ENCODE measurements at regions not wholly inside any gene's neighbourhood (a gene's known extent, or its start where the extent isn't known, plus 50 kb on each side); places are given as distances from the start of the nearest gene placed in this dataset.

DNA sequence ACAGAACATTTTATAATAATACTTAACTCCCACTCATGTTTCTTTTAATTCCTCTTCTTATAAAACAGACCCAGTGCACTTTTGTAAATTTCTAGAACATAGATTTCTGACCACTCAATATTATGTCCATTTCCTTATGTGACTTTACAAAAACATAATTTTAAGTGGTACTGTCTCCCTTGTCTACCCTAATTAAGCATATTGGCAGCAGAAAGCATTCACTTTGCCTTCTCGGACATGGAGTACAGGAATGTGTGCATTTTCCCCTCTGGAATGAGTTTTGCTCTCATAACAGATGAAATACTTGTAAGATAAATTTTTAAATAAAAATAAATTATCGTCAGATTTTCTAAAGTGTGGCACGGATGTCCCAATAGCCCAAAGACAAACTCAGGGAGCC lies 129.5 kb upstream of the MDM1 start:
- Mint-ChIP-seq H3K27ac (no peak overlapping the region), H3K4me3 (no peak overlapping the region), H3K36me3 (no peaks in the 10 kb centered on the region)

DNA sequence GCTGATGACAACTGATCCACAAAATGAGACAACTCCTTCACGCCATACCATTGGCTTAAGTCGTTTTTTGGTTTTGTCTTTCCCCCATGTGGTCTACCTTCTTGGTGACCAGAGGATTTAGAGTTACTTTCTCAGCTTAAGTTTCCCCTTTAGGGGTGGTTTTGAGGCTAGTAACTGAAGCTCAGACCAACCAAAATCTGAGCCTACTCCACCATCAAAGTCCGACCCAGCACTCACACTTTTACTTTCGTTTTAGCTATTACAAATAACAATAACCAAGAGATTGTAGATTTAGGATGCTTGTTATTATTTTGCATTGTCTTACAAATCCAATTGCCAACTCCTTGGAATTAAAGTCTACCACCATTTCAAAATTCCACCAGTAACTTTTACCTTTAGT lies 130.6 kb upstream of the MDM1 start:
- Mint-ChIP-seq H3K36me3 (no peaks in the 10 kb centered on the region), H3K4me1 (no peaks in the 10 kb centered on the region), H3K9me3 (no peaks in the 10 kb centered on the region), H3K27ac (peak overlapping the region in 1 of 6 donors; percentile 56), H3K27me3 (peaks cover 0 to 4% (median 2%) of the 10 kb centered on the region in 3 donors), H3K4me3 (peak overlapping the region in 3 of 8 donors; percentile 22 to 49 (median 32))
- DNase-seq = no peak
- ATAC-seq (ENCODE audit: low read depth in 2 of 2) = no peak

More for the DNA sequence above, 129.5 kb upstream of the MDM1 start:
- no peak for ATAC-seq (ENCODE audit: low read depth in 2 of 2)
- Mint-ChIP-seq H3K9me3 (peaks cover 0 to 2% (median 0%) of the 10 kb centered on the region in 7 donors), H3K27me3 (peaks cover 0 to 2% (median 0%) of the 10 kb centered on the region in 3 donors), H3K4me1 (peaks cover 0 to 5% (median 1%) of the 10 kb centered on the region in 3 donors)
- DNase-seq = no peak

DNA sequence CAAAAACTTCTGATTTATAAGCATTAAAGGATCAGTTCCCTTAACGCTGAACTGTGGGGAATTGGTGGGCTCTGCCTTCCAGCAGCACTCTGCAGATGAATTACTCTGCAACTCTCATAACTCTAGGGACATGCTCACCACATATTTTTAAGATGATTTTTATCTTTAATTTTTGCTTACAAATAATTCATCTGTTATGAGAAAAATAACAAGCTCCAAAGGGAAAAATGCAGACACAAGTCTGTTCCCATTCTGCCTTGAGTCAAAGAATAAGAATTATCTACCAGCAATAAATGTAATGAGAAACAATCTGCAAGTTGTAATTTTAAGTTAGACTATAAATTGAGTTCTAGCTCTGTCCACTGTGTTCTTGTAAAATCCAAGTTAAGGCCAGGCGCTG lies 133.1 kb upstream of the MDM1 start:
- H3K4me3 Mint-ChIP-seq = no peak overlapping the region
- ATAC-seq (ENCODE audit: low read depth in 2 of 2) (no peak), DNase-seq (no peak)
- peaks cover 0 to 7% (median 4%) of the 10 kb centered on the region in 3 donors for H3K27me3 Mint-ChIP-seq
- H3K9me3 Mint-ChIP-seq = no peaks in the 10 kb centered on the region
- no peak overlapping the region for H3K27ac Mint-ChIP-seq
- no peaks in the 10 kb centered on the region for H3K36me3 Mint-ChIP-seq
- H3K4me1 Mint-ChIP-seq = no peaks in the 10 kb centered on the region

DNA sequence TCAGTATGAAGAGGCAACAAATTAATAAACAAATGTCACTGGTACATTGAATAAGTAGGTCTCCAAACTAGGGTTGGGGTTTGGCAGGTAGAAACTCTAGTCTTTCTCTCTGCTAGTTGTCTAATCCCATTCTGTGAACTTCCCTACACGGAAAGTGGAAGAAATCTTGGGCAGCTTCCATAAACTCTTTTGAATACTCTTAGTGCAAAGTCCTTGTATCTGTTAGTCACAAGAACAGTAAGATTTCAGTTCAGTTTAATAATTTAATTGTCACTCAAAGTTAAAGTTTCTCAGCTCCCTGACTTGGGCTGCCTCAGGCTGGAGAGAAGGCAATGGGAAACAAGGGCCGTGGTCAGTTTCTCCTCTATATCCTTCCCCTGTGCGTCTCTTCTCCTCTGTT lies 135.4 kb upstream of the MDM1 start:
- H3K27ac Mint-ChIP-seq = no peak overlapping the region

DNA sequence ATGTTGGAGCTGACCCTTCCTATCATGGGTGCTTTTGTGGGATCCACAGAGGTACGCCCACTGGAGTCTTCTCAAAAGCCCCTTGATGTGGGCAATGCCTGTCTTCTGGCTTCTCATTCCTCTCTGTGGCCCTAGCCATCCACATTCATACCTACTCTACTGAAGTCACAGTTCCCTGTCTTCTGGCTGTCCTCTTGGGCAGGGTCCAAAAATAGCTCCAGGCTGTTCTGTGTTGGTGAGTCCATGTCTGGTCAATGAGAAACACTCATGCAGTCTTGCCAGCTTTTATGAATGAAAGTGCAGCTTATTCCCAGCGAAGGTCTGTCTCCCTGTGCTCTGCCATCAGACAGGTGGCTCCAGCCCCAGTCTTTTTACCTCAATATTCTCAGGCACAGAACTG lies 135.9 kb upstream of the MDM1 start:
- peaks cover 0 to 7% (median 4%) of the 10 kb centered on the region in 3 donors for H3K27me3 Mint-ChIP-seq
- ATAC-seq (ENCODE audit: low read depth in 2 of 2) = no peak

More for the DNA sequence above, 135.4 kb upstream of the MDM1 start:
- Mint-ChIP-seq H3K36me3 (no peaks in the 10 kb centered on the region), H3K9me3 (no peaks in the 10 kb centered on the region), H3K4me3 (no peak overlapping the region), H3K27me3 (peaks cover 0 to 7% (median 4%) of the 10 kb centered on the region in 3 donors), H3K4me1 (no peaks in the 10 kb centered on the region)
- no peak for ATAC-seq (ENCODE audit: low read depth in 2 of 2)
- no peak for DNase-seq

DNA sequence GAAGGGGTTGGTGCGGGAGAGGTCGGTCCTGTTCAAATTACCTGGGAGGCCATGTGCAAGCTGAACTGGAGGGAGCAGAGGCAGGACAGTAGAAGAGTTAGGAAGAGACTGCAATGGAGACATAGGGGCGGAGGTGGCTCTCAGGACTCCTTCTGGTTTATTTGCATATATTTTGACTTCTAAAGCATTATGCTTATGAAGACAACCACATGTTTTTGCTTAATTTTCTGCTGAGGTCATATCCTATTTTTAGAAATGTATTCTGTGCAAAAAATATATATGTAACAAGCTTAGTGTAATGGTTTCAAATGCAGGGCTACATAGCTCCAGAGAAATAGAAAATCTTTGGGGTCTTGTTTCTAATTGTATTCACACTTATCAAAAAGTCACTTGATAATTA lies 137.0 kb upstream of the MDM1 start:
- no peak for ATAC-seq (ENCODE audit: low read depth in 2 of 2)

More for the DNA sequence above, 135.9 kb upstream of the MDM1 start:
- no peaks in the 10 kb centered on the region for H3K9me3 Mint-ChIP-seq
- H3K4me3 Mint-ChIP-seq = no peak overlapping the region
- no peaks in the 10 kb centered on the region for H3K36me3 Mint-ChIP-seq
- no peak overlapping the region for H3K27ac Mint-ChIP-seq
- no peak for DNase-seq
- no peaks in the 10 kb centered on the region for H3K4me1 Mint-ChIP-seq

DNA sequence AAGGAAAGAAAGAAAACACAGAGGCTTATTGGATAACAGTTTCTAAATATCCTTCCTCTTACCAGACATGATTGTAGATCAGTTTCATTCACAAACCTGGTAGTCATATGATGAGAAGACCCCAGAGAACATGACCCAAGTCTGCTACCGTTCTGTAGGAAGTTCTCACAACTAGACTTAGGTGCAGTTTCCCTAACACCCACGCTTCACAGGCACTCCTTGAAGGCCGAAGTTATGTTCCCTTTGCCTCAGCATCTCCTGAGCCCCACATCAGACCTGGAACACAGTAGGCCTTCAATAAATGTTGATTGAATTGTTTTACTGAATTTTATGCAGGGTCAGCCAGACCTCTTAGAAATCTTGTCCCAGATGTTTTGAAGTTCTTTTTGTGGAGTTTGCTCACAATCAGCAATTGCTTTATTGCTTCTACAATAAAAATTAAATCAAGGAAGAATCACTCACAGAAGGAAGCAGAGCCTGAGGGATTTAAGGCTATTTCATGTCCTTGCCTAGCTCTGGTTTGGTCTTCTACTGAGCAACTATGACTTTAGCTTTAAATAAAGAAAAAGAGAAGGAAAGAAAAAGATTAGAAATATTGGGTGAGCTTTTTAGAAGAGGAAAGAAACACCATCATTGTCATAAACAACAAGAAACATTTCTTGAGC lies 138.6 kb upstream of the MDM1 start:
- ATAC-seq (ENCODE audit: low read depth in 2 of 2) (no peak), DNase-seq (no peak)
- Mint-ChIP-seq H3K4me3 (no peak overlapping the region), H3K4me1 (no peaks in the 10 kb centered on the region), H3K9me3 (no peaks in the 10 kb centered on the region), H3K27ac (peak overlapping the region in 3 of 6 donors; percentile 7 to 73 (median 66)), H3K27me3 (peaks cover 0 to 7% (median 4%) of the 10 kb centered on the region in 3 donors), H3K36me3 (no peaks in the 10 kb centered on the region)

More for the DNA sequence above, 137.0 kb upstream of the MDM1 start:
- H3K27me3 Mint-ChIP-seq = peaks cover 0 to 7% (median 4%) of the 10 kb centered on the region in 3 donors
- no peaks in the 10 kb centered on the region for H3K9me3 Mint-ChIP-seq
- H3K27ac Mint-ChIP-seq = no peak overlapping the region
- H3K4me1 Mint-ChIP-seq = no peaks in the 10 kb centered on the region
- DNase-seq = no peak
- no peak overlapping the region for H3K4me3 Mint-ChIP-seq
- H3K36me3 Mint-ChIP-seq = no peaks in the 10 kb centered on the region

DNA sequence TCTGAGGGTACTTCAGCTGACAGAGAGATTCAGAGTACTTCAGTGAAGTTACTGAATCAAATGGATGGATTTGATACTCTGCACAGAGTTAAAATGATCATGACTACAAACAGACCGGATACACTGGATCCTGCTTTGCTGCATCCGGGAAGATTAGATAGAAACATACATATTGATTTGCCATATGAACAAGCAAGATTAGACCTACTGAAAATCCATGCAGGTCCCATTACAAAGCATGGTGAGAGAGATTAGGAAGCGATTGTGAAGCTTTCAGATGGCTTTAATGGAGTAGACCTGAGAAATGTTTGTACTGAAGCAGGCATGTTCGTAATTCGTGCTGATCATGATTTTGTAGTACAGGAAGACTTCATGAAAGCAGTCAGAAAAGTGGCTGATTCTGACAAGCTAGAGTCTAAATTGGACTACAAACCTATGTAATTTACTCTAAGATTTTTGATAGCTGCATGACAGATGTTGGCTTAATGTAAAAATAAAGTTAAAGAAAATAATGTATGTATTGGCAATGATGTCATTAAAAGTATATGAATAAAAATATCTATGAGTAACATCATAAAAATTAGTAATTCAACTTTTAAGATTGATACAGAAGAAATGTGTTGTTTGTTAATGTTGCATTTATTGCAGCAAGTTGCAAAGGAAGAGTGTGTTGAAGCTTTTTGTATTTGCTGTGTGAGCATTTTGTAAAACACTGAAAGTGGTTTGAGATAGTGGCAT lies 136.1 kb upstream of the RAP1B start:
- H3K27ac Mint-ChIP-seq = no peak overlapping the region
- no peak overlapping the region for H3K4me3 Mint-ChIP-seq
- H3K27me3 Mint-ChIP-seq = no peaks in the 10 kb centered on the region
- H3K9me3 Mint-ChIP-seq = peaks cover 0 to 10% (median 0%) of the 10 kb centered on the region in 7 donors
- peaks cover 10 to 19% (median 14%) of the 10 kb centered on the region in 3 donors for H3K4me1 Mint-ChIP-seq
- DNase-seq (no peak), ATAC-seq (ENCODE audit: low read depth in 2 of 2) (no peak)
- H3K36me3 Mint-ChIP-seq = no peaks in the 10 kb centered on the region

DNA sequence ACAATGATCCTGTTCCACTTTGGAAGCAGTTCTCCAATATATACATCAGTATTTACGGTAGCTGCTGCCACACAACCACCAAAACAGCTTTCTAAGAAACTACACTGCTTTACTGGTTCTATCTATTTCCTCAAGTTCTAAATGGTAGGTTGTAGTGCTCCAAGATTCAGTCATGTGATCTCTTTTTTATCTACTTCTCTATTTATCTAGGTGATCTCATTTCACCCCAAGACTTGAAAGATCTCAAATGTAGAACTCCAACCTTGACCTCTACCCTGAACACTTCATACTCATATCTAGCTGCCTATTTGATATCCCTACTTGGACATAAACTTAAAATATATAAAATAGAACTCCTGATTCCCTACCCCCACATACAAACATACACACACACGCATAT lies 133.9 kb upstream of the RAP1B start:
- no peak for DNase-seq
- H3K9me3 Mint-ChIP-seq = peaks cover 0 to 11% (median 7%) of the 10 kb centered on the region in 7 donors
- ATAC-seq (ENCODE audit: low read depth in 2 of 2) = peak; percentile 67 to 72

DNA sequence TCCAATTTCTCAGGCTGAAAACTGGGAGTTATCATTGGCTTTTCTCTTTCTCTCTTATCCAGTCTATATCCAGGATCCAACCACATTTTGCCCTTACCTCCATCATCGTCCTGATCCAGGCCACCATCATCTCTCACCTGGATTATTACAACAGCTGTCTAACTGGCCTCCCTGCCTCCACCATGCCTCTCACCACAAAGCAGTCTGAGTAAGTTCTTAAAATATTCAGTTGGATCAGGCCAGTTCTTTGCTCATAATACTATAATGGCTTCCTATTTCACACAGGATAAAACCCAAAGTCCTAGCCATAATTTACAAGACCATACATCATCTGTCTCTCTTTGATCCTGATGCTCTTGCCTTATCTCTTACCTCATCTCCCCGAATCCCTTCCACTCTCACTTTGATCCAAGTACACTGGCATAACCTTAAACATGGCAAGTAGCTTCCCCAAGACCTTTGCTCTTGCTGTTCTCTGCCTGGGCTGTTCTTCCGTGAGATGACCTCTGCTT lies 133.4 kb upstream of the RAP1B start:
- no peak for ATAC-seq (ENCODE audit: low read depth in 2 of 2)
- H3K27me3 Mint-ChIP-seq = no peaks in the 10 kb centered on the region
- no peak overlapping the region for H3K4me3 Mint-ChIP-seq
- H3K9me3 Mint-ChIP-seq = peaks cover 0 to 11% (median 7%) of the 10 kb centered on the region in 7 donors
- H3K27ac Mint-ChIP-seq = peak overlapping the region in 1 of 6 donors; percentile 27
- H3K4me1 Mint-ChIP-seq = peaks cover 27 to 41% (median 37%) of the 10 kb centered on the region in 3 donors
- no peaks in the 10 kb centered on the region for H3K36me3 Mint-ChIP-seq
- no peak for DNase-seq

More for the DNA sequence above, 133.9 kb upstream of the RAP1B start:
- Mint-ChIP-seq H3K4me1 (peaks cover 23 to 35% (median 32%) of the 10 kb centered on the region in 3 donors), H3K4me3 (no peak overlapping the region), H3K27ac (peak overlapping the region in 2 of 6 donors; percentile 27 to 45), H3K36me3 (no peaks in the 10 kb centered on the region), H3K27me3 (no peaks in the 10 kb centered on the region)

DNA sequence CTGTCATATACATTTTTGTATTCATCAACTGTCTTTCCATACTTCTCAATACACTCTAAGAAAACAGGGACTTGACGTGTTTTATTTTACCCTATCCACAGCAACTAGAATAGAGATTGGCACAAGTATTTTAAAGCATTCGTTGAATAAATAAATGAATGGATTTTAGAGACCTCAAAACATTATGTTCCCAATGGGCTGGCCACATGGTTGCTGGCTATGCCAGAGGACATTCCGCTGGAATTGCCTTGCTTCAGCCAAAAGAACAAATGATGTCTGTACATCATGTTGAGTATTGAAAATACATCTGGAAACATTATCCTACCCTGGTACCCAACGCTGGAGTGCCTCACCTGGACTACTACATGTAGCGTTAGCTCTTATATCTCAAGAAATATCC lies 132.8 kb upstream of the RAP1B start:
- Mint-ChIP-seq H3K4me1 (peaks cover 33 to 47% (median 43%) of the 10 kb centered on the region in 3 donors), H3K27me3 (no peaks in the 10 kb centered on the region), H3K27ac (peak overlapping the region in 1 of 6 donors; percentile 10), H3K36me3 (no peaks in the 10 kb centered on the region), H3K4me3 (no peak overlapping the region), H3K9me3 (peaks cover 0 to 11% (median 7%) of the 10 kb centered on the region in 7 donors)
- DNase-seq (no peak), ATAC-seq (ENCODE audit: low read depth in 2 of 2) (no peak)

DNA sequence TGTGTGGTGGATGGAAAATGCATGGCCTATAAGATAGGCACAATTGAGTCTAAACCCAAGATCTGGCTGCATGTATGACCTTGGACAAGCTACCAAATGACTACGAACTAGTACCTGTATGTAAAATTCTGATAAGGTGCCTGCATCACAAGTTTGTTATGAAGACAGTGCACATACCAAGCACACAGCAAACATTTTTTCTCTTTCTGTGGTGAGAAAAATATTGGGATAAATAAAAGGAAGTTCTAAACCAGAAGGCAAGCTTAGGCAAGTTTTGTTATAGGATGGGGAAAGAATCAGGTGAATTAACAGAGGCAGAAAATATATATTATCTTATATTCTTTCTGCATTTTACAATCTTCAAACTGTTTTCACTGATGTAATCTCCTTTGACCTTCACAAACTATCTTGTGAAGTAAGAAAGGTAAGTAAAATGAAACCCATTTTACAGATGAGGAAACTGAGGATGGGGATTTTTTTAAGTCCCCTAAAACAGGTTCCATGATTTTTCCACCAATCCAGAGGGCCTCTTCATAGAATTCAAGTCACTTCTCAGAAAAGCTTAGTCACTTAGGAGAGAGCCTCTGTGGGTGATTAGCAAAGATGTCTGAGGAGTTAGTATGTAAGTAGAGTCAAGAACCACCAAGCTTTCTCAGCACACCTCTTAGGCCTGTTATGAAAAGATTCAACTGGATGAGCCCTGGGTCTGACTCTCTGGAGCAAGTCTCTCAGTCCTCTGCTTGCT lies 132.0 kb upstream of the RAP1B start:
- H3K27me3 Mint-ChIP-seq = no peaks in the 10 kb centered on the region

DNA sequence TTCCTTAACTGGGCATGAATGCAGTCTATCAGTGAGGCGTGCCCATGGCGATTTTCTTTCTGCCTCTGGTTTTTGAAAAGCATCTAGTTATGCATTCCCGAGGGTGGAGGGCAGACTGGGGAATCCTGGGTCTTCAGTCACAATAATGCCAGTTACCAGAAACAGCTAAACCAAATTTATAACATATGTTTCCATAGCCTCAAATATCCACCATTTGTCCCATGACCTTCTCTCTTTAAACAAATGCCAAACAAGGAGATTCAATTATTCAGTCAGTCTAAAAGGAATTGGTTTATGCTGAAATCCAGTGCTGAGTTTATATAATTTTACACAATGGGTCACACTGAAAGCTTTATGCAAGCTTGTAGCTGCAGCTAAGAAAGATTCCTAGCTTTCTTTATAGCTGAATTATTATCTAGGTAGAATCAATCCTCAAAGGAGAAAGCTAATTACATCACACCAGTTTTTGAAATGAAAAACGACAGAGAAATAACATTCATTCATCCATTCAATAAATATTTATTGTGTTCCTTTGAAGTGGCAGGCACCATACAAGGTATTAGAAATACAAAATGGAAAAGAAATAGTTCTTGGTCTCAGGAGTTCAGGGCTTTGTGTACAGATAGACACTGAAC lies 131.3 kb upstream of the RAP1B start:
- Mint-ChIP-seq H3K4me1 (peaks cover 34 to 48% (median 44%) of the 10 kb centered on the region in 3 donors), H3K4me3 (no peak overlapping the region), H3K27ac (peak overlapping the region in 3 of 6 donors; percentile 0 to 53 (median 15)), H3K9me3 (peaks cover 0 to 11% (median 7%) of the 10 kb centered on the region in 7 donors), H3K27me3 (no peaks in the 10 kb centered on the region), H3K36me3 (no peaks in the 10 kb centered on the region)
- no peak for DNase-seq
- no peak for ATAC-seq (ENCODE audit: low read depth in 2 of 2)

More for the DNA sequence above, 132.0 kb upstream of the RAP1B start:
- H3K9me3 Mint-ChIP-seq = peaks cover 0 to 11% (median 7%) of the 10 kb centered on the region in 7 donors
- no peak overlapping the region for H3K4me3 Mint-ChIP-seq
- peak overlapping the region in 2 of 6 donors; percentile 0 to 53 for H3K27ac Mint-ChIP-seq
- H3K4me1 Mint-ChIP-seq = peaks cover 34 to 48% (median 44%) of the 10 kb centered on the region in 3 donors
- ATAC-seq (ENCODE audit: low read depth in 2 of 2) = no peak
- DNase-seq = no peak
- H3K36me3 Mint-ChIP-seq = no peaks in the 10 kb centered on the region
